RPMI8226 (cell line): ENCODE measurements at regions not wholly inside any gene's neighbourhood (a gene's known extent, or its start where the extent isn't known, plus 50 kb on each side); places are given as distances from the start of the nearest gene placed in this dataset.
"Not testable (repeated sequence)": the region's sequence is repeated elsewhere in the genome, so short reads cannot be mapped to it uniquely, and the experiment has no call there.

ENCODE experiments used
- DNase-seq: peaks from one replicate; pipeline ENCODE4 v3.0.0-alpha.2; 2015

- no peak for DNase-seq
Measured at GRCh38 chr14:43669355-43669754, 837.7 kb downstream of the FSCB start.

- DNase-seq: no peak
Measured at GRCh38 chr14:43665570-43666267, 841.4 kb downstream of the FSCB start.

GRCh38 chr14:43655194-43655593, 851.9 kb downstream of the FSCB start:
- not testable (repeated sequence) for DNase-seq

GRCh38 chr14:43651896-43652295, 855.2 kb downstream of the FSCB start:
- DNase-seq: peak; percentile 20

GRCh38 chr14:43651185-43651787, 855.8 kb downstream of the FSCB start:
- no peak for DNase-seq

GRCh38 chr14:43649508-43649907, 857.6 kb downstream of the FSCB start:
- DNase-seq: no peak

GRCh38 chr14:43647302-43647701, 859.8 kb downstream of the FSCB start:
- no peak for DNase-seq

- DNase-seq: no peak
Measured at GRCh38 chr14:43640718-43641267, 866.3 kb downstream of the FSCB start.

GRCh38 chr14:43625294-43625693, 881.8 kb downstream of the FSCB start:
- DNase-seq: no peak

- no peak for DNase-seq
Measured at GRCh38 chr14:43621282-43621681, 885.8 kb downstream of the FSCB start.

- no peak for DNase-seq
Measured at GRCh38 chr14:43595096-43595772, 911.8 kb downstream of the FSCB start.

- DNase-seq: no peak
Measured at GRCh38 chr14:43591776-43592175, 915.3 kb downstream of the FSCB start.

- DNase-seq: no peak
Measured at GRCh38 chr14:43587183-43587582, 919.9 kb downstream of the FSCB start.

GRCh38 chr14:43579671-43580070, 927.4 kb downstream of the FSCB start:
- DNase-seq: no peak

- DNase-seq: no peak
Measured at GRCh38 chr14:43568022-43568421, 939.1 kb downstream of the FSCB start.

- DNase-seq: no peak
Measured at GRCh38 chr14:43548368-43548767, 958.7 kb downstream of the FSCB start.

GRCh38 chr14:43547596-43547995, 959.5 kb downstream of the FSCB start:
- DNase-seq: not testable (repeated sequence)

GRCh38 chr14:43541356-43541755, 965.7 kb downstream of the FSCB start:
- no peak for DNase-seq

GRCh38 chr14:43540948-43541347, 966.1 kb downstream of the FSCB start:
- no peak for DNase-seq

- DNase-seq: peak; percentile 43
Measured at GRCh38 chr14:43539210-43539609, 967.9 kb downstream of the FSCB start.

- no peak for DNase-seq
Measured at GRCh38 chr14:43535231-43535838, 971.7 kb downstream of the FSCB start.

- no peak for DNase-seq
Measured at GRCh38 chr14:43532825-43533416, 974.2 kb downstream of the FSCB start.

GRCh38 chr14:43528321-43528720, 978.8 kb downstream of the FSCB start:
- DNase-seq: no peak
